T-helper 1 cell treated with Interleukin-12 subunit alpha and Interleukin-12 subunit beta and Interleukin-4 antibody, amounts not matched to agents 30 μg/mL and 1 μg/mL, for 36 hours (primary cell): ENCODE measurements at regions not wholly inside any gene's neighbourhood (a gene's known extent, or its start where the extent isn't known, plus 50 kb on each side); places are given as distances from the start of the nearest gene placed in this dataset.

ENCODE experiments used
- H3K27ac Mint-ChIP-seq: one replicate; pipeline ENCODE4 v1.8.0; 2021; ENCODE audit warnings: mild to moderate bottlenecking, mixed read lengths
- H3K27me3 Mint-ChIP-seq: one replicate; pipeline ENCODE4 v1.8.0; 2021; ENCODE audit warnings: low read depth, mixed read lengths
- H3K36me3 Mint-ChIP-seq: one replicate; pipeline ENCODE4 v1.8.0; 2021; ENCODE audit warnings: low read depth, mixed read lengths
- H3K4me1 Mint-ChIP-seq: one replicate; pipeline ENCODE4 v1.8.0; 2021; ENCODE audit warnings: low read depth, mixed read lengths
- H3K4me3 Mint-ChIP-seq: one replicate; pipeline ENCODE4 v1.8.0; 2021; ENCODE audit warnings: mild to moderate bottlenecking, moderate library complexity, mixed read lengths
- H3K9me3 Mint-ChIP-seq: one replicate; pipeline ENCODE4 v1.8.0; 2021; ENCODE audit warnings: mixed read lengths

GRCh38 chr1:244234009-244234643 is 183.0 kb downstream of the ZBTB18 start:
- H3K36me3 Mint-ChIP-seq = no peaks in the 10 kb centered on the region
- peaks cover 8% of the 10 kb centered on the region for H3K4me1 Mint-ChIP-seq
- H3K27me3 Mint-ChIP-seq = no peaks in the 10 kb centered on the region
- no peak overlapping the region for H3K27ac Mint-ChIP-seq
- H3K4me3 Mint-ChIP-seq = no peak overlapping the region
- no peaks in the 10 kb centered on the region for H3K9me3 Mint-ChIP-seq

GRCh38 chr1:244235157-244235556 is 184.1 kb downstream of the ZBTB18 start:
- no peaks in the 10 kb centered on the region for H3K9me3 Mint-ChIP-seq
- H3K36me3 Mint-ChIP-seq = no peaks in the 10 kb centered on the region
- H3K27me3 Mint-ChIP-seq = no peaks in the 10 kb centered on the region
- H3K27ac Mint-ChIP-seq = no peak overlapping the region
- H3K4me3 Mint-ChIP-seq = no peak overlapping the region
- peaks cover 10% of the 10 kb centered on the region for H3K4me1 Mint-ChIP-seq

GRCh38 chr1:244236101-244236500 is 185.0 kb downstream of the ZBTB18 start:
- no peaks in the 10 kb centered on the region for H3K9me3 Mint-ChIP-seq
- no peak overlapping the region for H3K4me3 Mint-ChIP-seq
- no peak overlapping the region for H3K27ac Mint-ChIP-seq
- H3K4me1 Mint-ChIP-seq = peaks cover 10% of the 10 kb centered on the region
- no peaks in the 10 kb centered on the region for H3K27me3 Mint-ChIP-seq
- H3K36me3 Mint-ChIP-seq = no peaks in the 10 kb centered on the region

GRCh38 chr1:244236721-244237120 is 185.6 kb downstream of the ZBTB18 start:
- Mint-ChIP-seq H3K36me3 (no peaks in the 10 kb centered on the region), H3K27ac (no peak overlapping the region), H3K9me3 (no peaks in the 10 kb centered on the region), H3K27me3 (no peaks in the 10 kb centered on the region), H3K4me1 (peaks cover 10% of the 10 kb centered on the region), H3K4me3 (no peak overlapping the region)

- Mint-ChIP-seq H3K27me3 (no peaks in the 10 kb centered on the region), H3K4me1 (peaks cover 11% of the 10 kb centered on the region), H3K27ac (no peak overlapping the region), H3K9me3 (no peaks in the 10 kb centered on the region), H3K4me3 (no peak overlapping the region), H3K36me3 (no peaks in the 10 kb centered on the region)
These were observed 186.4 kb downstream of the ZBTB18 start for GRCh38 chr1:244237445-244237844.

- H3K27ac Mint-ChIP-seq = peak overlapping the region; percentile 37
- H3K4me3 Mint-ChIP-seq = no peak overlapping the region
- no peaks in the 10 kb centered on the region for H3K36me3 Mint-ChIP-seq
- no peaks in the 10 kb centered on the region for H3K27me3 Mint-ChIP-seq
- no peaks in the 10 kb centered on the region for H3K9me3 Mint-ChIP-seq
- peaks cover 9% of the 10 kb centered on the region for H3K4me1 Mint-ChIP-seq
These were observed 188.2 kb downstream of the ZBTB18 start for GRCh38 chr1:244239261-244239770.

- Mint-ChIP-seq H3K9me3 (no peaks in the 10 kb centered on the region), H3K27me3 (peaks cover 3% of the 10 kb centered on the region), H3K4me3 (no peak overlapping the region), H3K4me1 (peaks cover 9% of the 10 kb centered on the region), H3K27ac (no peak overlapping the region), H3K36me3 (no peaks in the 10 kb centered on the region)
These were observed 190.4 kb downstream of the ZBTB18 start for GRCh38 chr1:244241438-244241837.

- no peaks in the 10 kb centered on the region for H3K36me3 Mint-ChIP-seq
- H3K9me3 Mint-ChIP-seq = no peaks in the 10 kb centered on the region
- no peak overlapping the region for H3K4me3 Mint-ChIP-seq
- H3K27me3 Mint-ChIP-seq = peaks cover 3% of the 10 kb centered on the region
- peaks cover 9% of the 10 kb centered on the region for H3K4me1 Mint-ChIP-seq
- H3K27ac Mint-ChIP-seq = no peak overlapping the region
These were observed 191.4 kb downstream of the ZBTB18 start for GRCh38 chr1:244242446-244242845.

GRCh38 chr1:244246334-244246733 is 195.3 kb downstream of the ZBTB18 start:
- H3K27ac Mint-ChIP-seq = no peak overlapping the region
- H3K4me1 Mint-ChIP-seq = peaks cover 5% of the 10 kb centered on the region
- H3K27me3 Mint-ChIP-seq = peaks cover 3% of the 10 kb centered on the region
- no peak overlapping the region for H3K4me3 Mint-ChIP-seq
- no peaks in the 10 kb centered on the region for H3K36me3 Mint-ChIP-seq
- no peaks in the 10 kb centered on the region for H3K9me3 Mint-ChIP-seq

- no peaks in the 10 kb centered on the region for H3K36me3 Mint-ChIP-seq
- H3K4me1 Mint-ChIP-seq = no peaks in the 10 kb centered on the region
These were observed 197.3 kb downstream of the ZBTB18 start for GRCh38 chr1:244248426-244248825.

GRCh38 chr1:244252211-244252610 is 199.5 kb downstream of the ADSS2 start:
- Mint-ChIP-seq H3K9me3 (no peaks in the 10 kb centered on the region), H3K27me3 (no peaks in the 10 kb centered on the region), H3K4me3 (no peak overlapping the region), H3K27ac (no peak overlapping the region), H3K36me3 (no peaks in the 10 kb centered on the region), H3K4me1 (no peaks in the 10 kb centered on the region)

More at GRCh38 chr1:244248426-244248825, 197.3 kb downstream of the ZBTB18 start:
- Mint-ChIP-seq H3K4me3 (no peak overlapping the region), H3K27ac (no peak overlapping the region), H3K9me3 (no peaks in the 10 kb centered on the region), H3K27me3 (peaks cover 3% of the 10 kb centered on the region)

- Mint-ChIP-seq H3K36me3 (no peaks in the 10 kb centered on the region), H3K4me1 (no peaks in the 10 kb centered on the region), H3K27ac (no peak overlapping the region), H3K4me3 (no peak overlapping the region), H3K9me3 (no peaks in the 10 kb centered on the region), H3K27me3 (peaks cover 5% of the 10 kb centered on the region)
These were observed 197.2 kb downstream of the ADSS2 start for GRCh38 chr1:244254467-244254866.

- no peak overlapping the region for H3K4me3 Mint-ChIP-seq
- no peaks in the 10 kb centered on the region for H3K36me3 Mint-ChIP-seq
- no peaks in the 10 kb centered on the region for H3K9me3 Mint-ChIP-seq
- no peak overlapping the region for H3K27ac Mint-ChIP-seq
- H3K4me1 Mint-ChIP-seq = no peaks in the 10 kb centered on the region
- peaks cover 5% of the 10 kb centered on the region for H3K27me3 Mint-ChIP-seq
These were observed 196.2 kb downstream of the ADSS2 start for GRCh38 chr1:244255426-244255965.

GRCh38 chr1:244256086-244256676 is 195.5 kb downstream of the ADSS2 start:
- H3K9me3 Mint-ChIP-seq = no peaks in the 10 kb centered on the region
- H3K27me3 Mint-ChIP-seq = peaks cover 9% of the 10 kb centered on the region
- no peak overlapping the region for H3K27ac Mint-ChIP-seq
- H3K4me3 Mint-ChIP-seq = no peak overlapping the region
- H3K4me1 Mint-ChIP-seq = no peaks in the 10 kb centered on the region
- no peaks in the 10 kb centered on the region for H3K36me3 Mint-ChIP-seq

GRCh38 chr1:244264163-244264562 is 187.5 kb downstream of the ADSS2 start:
- Mint-ChIP-seq H3K27ac (no peak overlapping the region), H3K4me1 (no peaks in the 10 kb centered on the region), H3K9me3 (no peaks in the 10 kb centered on the region), H3K4me3 (no peak overlapping the region), H3K27me3 (peaks cover 31% of the 10 kb centered on the region), H3K36me3 (no peaks in the 10 kb centered on the region)
